ENCODE measurements at regions not wholly inside any gene's neighbourhood (a gene's known extent, or its start where the extent isn't known, plus 50 kb on each side); places are given as distances from the start of the nearest gene placed in this dataset.

GRCh38 chr16:65910291-65910690 is 456.2 kb upstream of the CDH5 start:
- Histone ChIP-seq H3K4me3 (replicated peaks in 1 of 4; ENCODE audit: control extremely low read depth in 1 of 4, insufficient read depth in 1 of 4, low read depth in 3 of 4, low read length in 4 of 4) (no peak overlapping the region), H2AFZ (ENCODE audit: low read length) (no peak overlapping the region), H4K20me1 (ENCODE audit: control insufficient read depth, extremely low read depth, insufficient read depth, low read length) (no peaks in the 10 kb centered on the region), H3K36me3 (ENCODE audit: control insufficient read depth, insufficient read depth, low read length) (no peaks in the 10 kb centered on the region), H3K27ac (ENCODE audit: insufficient read depth, low read length) (no peak overlapping the region), H3K9ac (ENCODE audit: insufficient read depth, low read length) (no peak overlapping the region), H3K27me3 (ENCODE audit: control insufficient read depth, insufficient read depth, low read length) (no peaks in the 10 kb centered on the region), H3K9me3 (ENCODE audit: control insufficient read depth, insufficient read depth, low read depth, low read length) (no peaks in the 10 kb centered on the region), H3K79me2 (ENCODE audit: control insufficient read depth, insufficient read depth, low read length) (no peaks in the 10 kb centered on the region), H3K4me1 (ENCODE audit: control insufficient read depth, extremely low read depth, insufficient read depth, low read length) (no peaks in the 10 kb centered on the region), H3K4me2 (ENCODE audit: extremely low read depth, insufficient read depth, low read length) (no peak overlapping the region)
- peak in 1 of 2 donors; percentile 11 for DNase-seq (ENCODE audit: low read depth in 2 of 2)
- TF ChIP-seq CTCF (conservative IDR thresholded peaks at IDR 0.05 in 1 of 2, IDR thresholded peaks at IDR 0.05 in 1 of 2; ENCODE audit: low read depth in 1 of 2, low read length in 2 of 2) = no peak
- no peak for TF ChIP-seq EZH2 (IDR thresholded peaks at IDR 0.05; ENCODE audit: low read length, missing control alignments)

GRCh38 chr16:65909310-65910050 is 457.0 kb upstream of the CDH5 start:
- no peaks in the 10 kb centered on the region for H3K9me3 ChIP-seq (ENCODE audit: control insufficient read depth, insufficient read depth, low read depth, low read length)
- H3K27ac ChIP-seq (ENCODE audit: insufficient read depth, low read length) = no peak overlapping the region
- H3K36me3 ChIP-seq (ENCODE audit: control insufficient read depth, insufficient read depth, low read length) = no peaks in the 10 kb centered on the region
- no peak overlapping the region for H3K4me2 ChIP-seq (ENCODE audit: extremely low read depth, insufficient read depth, low read length)
- H3K4me1 ChIP-seq (ENCODE audit: control insufficient read depth, extremely low read depth, insufficient read depth, low read length) = no peaks in the 10 kb centered on the region
- no peaks in the 10 kb centered on the region for H3K79me2 ChIP-seq (ENCODE audit: control insufficient read depth, insufficient read depth, low read length)
- peak in 1 of 2 donors; percentile 19 for DNase-seq (ENCODE audit: low read depth in 2 of 2)
- H3K27me3 ChIP-seq (ENCODE audit: control insufficient read depth, insufficient read depth, low read length) = no peaks in the 10 kb centered on the region
- H4K20me1 ChIP-seq (ENCODE audit: control insufficient read depth, extremely low read depth, insufficient read depth, low read length) = no peaks in the 10 kb centered on the region
- no peak overlapping the region for H2AFZ ChIP-seq (ENCODE audit: low read length)
- H3K9ac ChIP-seq (ENCODE audit: insufficient read depth, low read length) = no peak overlapping the region
- H3K4me3 ChIP-seq (replicated peaks in 1 of 4; ENCODE audit: control extremely low read depth in 1 of 4, insufficient read depth in 1 of 4, low read depth in 3 of 4, low read length in 4 of 4) = no peak overlapping the region
- TF ChIP-seq CTCF (conservative IDR thresholded peaks at IDR 0.05 in 1 of 2, IDR thresholded peaks at IDR 0.05 in 1 of 2; ENCODE audit: low read depth in 1 of 2, low read length in 2 of 2) (no peak), EZH2 (IDR thresholded peaks at IDR 0.05; ENCODE audit: low read length, missing control alignments) (no peak)

- H3K79me2 ChIP-seq (ENCODE audit: control insufficient read depth, insufficient read depth, low read length) = no peaks in the 10 kb centered on the region
- H3K4me1 ChIP-seq (ENCODE audit: control insufficient read depth, extremely low read depth, insufficient read depth, low read length) = no peaks in the 10 kb centered on the region
- no peak for DNase-seq (ENCODE audit: low read depth in 2 of 2)
- H3K27ac ChIP-seq (ENCODE audit: insufficient read depth, low read length) = no peak overlapping the region
- H3K4me3 ChIP-seq (replicated peaks in 1 of 4; ENCODE audit: control extremely low read depth in 1 of 4, insufficient read depth in 1 of 4, low read depth in 3 of 4, low read length in 4 of 4) = no peak overlapping the region
- no peaks in the 10 kb centered on the region for H3K27me3 ChIP-seq (ENCODE audit: control insufficient read depth, insufficient read depth, low read length)
- no peaks in the 10 kb centered on the region for H3K9me3 ChIP-seq (ENCODE audit: control insufficient read depth, insufficient read depth, low read depth, low read length)
- no peak overlapping the region for H2AFZ ChIP-seq (ENCODE audit: low read length)
- no peak overlapping the region for H3K4me2 ChIP-seq (ENCODE audit: extremely low read depth, insufficient read depth, low read length)
- TF ChIP-seq CTCF (conservative IDR thresholded peaks at IDR 0.05 in 1 of 2, IDR thresholded peaks at IDR 0.05 in 1 of 2; ENCODE audit: low read depth in 1 of 2, low read length in 2 of 2) = no peak
- no peak for TF ChIP-seq EZH2 (IDR thresholded peaks at IDR 0.05; ENCODE audit: low read length, missing control alignments)
- H3K9ac ChIP-seq (ENCODE audit: insufficient read depth, low read length) = no peak overlapping the region
- no peaks in the 10 kb centered on the region for H3K36me3 ChIP-seq (ENCODE audit: control insufficient read depth, insufficient read depth, low read length)
- H4K20me1 ChIP-seq (ENCODE audit: control insufficient read depth, extremely low read depth, insufficient read depth, low read length) = no peaks in the 10 kb centered on the region
These were observed 457.9 kb upstream of the CDH5 start for GRCh38 chr16:65908568-65908967.
